Superior temporal gyrus (tissue), 1 donor: ENCODE measurements at regions not wholly inside any gene's neighbourhood (a gene's known extent, or its start where the extent isn't known, plus 50 kb on each side); places are given as distances from the start of the nearest gene placed in this dataset.

Experiments used
- DNase-seq: peaks from one replicate; pipeline ENCODE4 v3.0.0-alpha.2; 2016; ENCODE audit errors: extremely low spot score

DNA sequence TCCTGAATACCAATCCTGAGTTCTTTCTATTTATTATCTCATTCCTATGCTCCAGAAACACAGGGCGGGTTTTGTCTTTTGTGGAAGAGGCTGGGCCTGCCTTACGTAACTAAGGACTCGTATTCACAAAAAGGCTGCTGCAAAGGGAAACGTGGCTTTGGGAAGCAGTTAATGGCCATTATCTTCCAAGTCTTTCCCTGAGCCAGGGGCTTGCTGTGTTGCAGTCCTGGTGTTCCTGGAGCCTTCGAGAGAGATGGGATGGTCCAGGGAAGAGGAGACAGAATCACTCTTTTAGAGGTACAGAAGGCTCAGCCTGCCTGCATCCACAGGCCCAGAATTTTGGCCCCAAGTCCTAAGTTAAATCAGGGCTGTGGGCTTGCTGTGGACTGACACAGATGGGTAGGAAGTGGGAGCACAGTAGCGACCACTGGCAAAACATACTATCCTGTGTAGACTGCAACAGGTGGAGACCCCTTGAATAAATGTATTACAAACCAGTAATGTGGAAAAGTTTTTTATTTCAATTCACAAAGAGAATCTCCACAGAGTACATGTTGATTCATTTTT, 139.4 kb upstream of the ST6GAL2 start:
- DNase-seq, result no peak

DNA sequence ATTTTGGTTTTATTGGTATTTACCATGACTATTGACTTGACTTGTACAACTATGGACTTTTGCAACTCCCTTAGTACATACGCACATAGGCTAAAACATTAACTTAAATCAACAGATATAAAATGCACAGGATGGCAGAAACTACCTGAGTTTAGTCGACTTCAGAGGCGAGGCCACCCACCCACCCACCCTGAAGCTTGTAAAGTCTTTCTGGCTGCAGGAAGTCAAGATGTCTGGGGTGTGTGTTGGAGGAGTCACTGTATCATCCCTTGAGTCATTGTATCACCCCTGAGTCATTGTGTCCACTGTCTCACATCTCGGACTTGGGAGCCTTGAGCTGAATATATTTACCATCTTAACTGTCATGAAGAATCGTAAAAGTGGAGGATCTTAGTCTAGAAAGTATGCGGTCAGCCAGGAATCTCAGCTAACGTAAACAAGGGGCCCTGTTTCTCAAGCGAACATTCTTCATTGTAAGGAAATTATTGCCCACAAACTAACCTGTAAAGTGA, 140.0 kb upstream of the ST6GAL2 start:
- DNase-seq, result no peak

DNA sequence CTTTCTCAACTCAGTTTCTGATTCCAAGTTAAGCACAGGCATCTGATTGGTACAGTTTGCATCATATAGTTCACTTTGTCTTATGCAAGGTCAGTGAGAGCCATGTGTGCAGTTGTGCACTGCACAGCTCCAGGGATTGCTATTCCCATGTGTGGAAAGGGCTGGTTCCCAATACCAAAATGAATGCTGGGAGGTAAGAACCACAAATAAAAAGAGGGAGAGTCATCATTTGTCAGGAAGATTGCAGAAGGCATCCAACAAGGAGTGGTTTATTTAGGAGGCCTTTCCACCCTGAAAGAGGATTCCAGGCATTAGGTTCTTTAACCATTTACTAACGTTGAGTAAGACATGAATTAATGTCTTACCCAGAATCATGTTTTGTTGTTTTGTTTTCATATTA, 141.2 kb upstream of the ST6GAL2 start:
- DNase-seq, result no peak

DNA sequence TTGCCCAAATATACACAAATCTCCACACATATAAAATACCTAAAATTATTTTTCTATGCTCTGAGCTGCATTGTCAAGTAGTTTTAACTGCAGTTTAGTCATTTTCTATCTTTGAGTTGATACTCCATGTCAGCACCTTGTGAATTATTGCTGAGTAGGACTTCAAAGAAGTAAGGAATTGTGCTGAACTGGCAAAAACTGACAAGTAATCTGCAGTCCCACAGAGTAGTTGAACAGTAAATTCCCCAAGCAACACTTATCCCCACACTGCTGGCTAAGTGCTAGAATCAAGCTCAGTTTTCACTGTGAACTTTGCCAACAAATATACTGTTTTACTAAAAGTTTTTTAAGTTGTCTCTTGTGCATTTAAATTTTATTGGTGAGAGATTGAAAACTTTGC, 141.8 kb upstream of the ST6GAL2 start:
- DNase-seq, result no peak

DNA sequence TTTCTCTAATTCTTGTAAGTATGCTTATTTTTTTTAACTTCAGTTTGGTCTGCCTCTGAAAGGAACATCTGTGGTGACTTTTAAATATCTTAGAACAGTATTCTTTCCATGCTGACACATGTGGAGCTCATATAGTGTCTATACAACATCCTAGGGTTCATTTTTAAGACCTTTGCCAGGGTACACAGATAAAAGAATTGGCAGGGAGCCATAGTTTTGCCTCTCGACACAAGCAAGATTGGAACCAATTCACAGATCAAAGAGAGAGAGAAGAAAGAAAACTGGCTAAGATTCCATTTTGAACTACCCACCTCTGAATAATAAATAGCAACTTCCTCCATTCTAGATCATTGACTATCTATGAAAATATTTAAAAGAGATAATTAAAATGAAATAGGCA, 142.7 kb upstream of the ST6GAL2 start:
- DNase-seq, result no peak

DNA sequence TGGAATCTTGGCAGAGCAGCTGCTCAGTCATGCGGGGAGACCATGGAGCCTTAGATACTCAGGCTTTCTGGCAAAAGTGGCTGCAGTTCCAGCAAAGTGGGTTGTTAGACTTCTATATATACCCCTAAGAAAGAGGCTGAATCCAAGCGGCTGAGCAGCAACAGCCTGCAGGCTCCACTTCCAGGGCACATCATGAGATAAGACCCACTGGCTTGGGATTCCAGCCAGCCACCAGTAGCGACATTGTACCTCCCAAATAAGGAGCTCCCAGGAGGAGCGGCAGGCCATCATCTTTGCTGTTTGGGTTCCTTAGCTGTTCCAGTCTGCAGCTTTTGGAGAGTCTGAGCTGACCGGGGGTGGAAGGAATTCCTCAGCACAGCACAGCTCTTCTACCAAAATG, 150.3 kb upstream of the ST6GAL2 start:
- peak; percentile 22 for DNase-seq

DNA sequence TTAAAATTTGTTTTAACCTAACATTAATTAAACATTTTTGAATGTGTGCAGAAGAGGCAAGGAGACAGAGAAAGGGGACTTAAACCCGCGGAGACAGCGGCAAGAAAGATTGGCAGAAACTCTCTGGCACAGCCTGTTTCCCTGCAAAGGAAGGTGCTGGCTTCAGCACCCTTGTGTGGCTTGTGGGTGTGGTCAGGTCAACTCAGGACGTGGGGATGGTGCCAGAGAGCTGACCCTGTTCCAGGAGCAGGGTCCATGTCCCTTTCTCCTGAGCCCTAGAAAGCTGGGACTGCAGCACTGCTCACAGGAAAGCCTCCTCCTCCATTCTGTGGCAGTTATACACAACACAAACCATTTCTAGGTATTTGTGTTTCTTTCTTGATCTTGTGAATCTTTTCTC, 176.2 kb upstream of the ST6GAL2 start:
- DNase-seq, result no peak

DNA sequence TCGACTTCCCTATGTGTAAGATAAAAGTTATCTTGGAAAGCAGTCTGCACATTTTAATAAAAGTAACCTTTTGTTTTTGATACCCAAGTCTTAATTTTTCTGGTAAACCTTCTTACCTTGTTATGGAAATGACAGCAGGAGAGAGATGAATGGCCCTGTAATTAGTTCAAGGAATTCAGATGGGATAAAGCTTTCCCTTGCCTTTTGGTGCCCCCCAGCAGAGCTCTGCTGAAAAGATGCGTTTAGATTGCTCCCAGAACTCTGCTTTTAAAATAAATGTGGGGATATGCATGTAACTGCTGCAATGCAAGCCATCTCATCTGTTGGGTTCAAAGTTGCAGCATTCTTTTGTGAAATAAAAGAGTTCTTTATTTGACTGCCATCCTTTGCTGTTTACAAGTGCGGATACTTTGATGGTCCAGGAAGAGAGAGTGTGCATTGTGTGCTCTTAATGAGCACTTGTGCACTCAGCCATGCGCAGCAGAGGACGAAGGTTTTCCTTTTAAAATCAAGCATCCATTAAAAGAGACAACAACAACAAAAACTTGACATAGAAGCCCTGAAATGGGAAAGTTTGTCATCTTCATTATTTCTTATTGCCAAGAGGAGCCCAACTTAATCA, 176.7 kb upstream of the ST6GAL2 start:
- no peak for DNase-seq

DNA sequence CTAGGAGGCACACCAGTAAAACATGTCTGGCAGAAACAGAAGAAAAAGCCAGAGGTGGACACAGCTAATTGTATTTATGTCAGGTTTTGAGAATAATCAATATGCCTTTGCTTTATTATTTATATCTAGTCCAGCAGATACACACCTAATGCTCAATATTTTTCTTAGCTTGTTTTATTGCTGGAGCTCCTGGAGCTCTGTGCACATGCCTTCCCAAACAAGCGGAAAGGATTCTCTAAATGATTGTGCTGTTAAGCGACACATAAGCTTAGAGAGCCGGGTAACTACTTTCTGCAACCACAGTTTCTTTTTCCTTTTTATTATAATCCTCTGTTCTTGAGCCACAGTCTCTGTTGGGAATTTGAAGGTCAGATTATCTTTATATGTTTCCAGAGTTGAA, 177.3 kb upstream of the ST6GAL2 start:
- DNase-seq, result no peak

DNA sequence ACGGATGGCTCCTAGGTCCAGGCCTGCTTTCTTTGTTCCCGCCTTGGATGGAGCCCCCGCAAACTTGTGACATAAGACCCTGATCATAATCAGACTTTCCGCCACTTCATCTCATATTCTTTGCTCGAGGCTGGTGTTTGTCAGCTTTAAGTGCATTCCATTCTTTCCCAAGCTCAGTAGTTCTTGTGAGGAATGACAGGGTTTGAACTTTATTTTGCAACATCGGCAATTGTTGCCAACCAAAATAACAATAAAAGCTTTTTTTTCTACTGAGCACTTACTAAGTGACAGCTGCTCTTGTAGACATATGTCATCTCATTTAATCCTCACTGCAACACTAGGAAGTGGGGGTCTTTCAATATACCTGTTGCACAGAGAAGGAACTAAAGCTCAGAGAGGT, 178.8 kb upstream of the ST6GAL2 start:
- DNase-seq, result no peak

DNA sequence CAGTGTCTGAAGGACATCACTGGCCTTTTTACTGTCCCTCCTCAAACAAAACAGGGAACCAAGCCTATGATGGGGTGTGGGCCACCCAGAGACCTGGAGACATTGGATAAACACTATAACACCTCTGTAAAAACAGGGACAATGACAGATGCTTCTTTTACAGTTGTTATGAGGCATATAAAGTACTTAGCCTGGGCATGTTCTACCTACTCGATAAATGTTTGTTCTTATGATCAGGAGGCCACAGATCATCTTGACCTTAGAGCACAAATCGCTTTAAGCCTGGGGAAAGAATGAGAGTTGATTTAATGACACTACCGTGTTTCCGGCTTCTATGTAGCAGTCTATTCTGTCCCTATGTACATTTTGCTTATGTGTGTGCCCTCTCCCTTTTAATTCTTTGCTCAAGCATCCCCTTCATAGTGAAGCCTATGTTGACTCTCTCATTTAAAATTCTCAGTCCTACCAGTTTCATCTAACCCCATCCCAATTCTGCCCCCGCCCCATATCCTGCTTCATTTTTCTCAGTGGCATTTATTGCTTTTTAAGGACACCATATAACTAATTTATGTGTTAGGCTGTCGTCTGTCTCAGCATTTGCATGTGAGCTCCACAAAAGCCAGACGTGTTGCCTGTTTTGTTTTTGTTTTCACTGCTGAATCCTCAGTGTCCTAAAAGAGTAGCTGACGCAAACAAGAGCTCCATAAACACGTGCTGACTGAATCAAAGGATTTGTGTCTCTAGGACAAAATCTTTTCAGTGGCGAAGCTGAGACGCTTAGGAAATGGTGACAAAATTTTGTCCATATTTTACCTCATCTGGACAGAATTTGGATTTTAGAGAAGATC, 182.3 kb upstream of the ST6GAL2 start:
- DNase-seq, result no peak

DNA sequence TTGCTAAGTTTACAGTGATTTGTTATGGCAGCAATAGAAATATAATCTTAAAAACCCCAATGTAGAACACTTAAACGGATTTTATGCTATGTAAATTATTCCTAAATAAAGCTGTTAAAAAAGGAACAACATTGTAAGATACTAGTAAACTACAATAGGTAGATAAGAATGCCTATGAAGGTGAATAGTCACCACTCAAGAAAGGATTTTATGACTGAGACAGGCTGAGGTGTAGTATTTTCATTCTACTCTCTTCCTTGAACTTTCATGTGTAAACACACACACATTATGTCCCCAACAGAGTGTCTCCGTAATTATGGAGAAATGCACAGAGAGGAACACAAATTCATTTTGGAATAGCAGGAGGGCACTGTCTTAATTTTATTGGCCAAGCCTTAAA, 183.9 kb upstream of the ST6GAL2 start:
- DNase-seq, result no peak

DNA sequence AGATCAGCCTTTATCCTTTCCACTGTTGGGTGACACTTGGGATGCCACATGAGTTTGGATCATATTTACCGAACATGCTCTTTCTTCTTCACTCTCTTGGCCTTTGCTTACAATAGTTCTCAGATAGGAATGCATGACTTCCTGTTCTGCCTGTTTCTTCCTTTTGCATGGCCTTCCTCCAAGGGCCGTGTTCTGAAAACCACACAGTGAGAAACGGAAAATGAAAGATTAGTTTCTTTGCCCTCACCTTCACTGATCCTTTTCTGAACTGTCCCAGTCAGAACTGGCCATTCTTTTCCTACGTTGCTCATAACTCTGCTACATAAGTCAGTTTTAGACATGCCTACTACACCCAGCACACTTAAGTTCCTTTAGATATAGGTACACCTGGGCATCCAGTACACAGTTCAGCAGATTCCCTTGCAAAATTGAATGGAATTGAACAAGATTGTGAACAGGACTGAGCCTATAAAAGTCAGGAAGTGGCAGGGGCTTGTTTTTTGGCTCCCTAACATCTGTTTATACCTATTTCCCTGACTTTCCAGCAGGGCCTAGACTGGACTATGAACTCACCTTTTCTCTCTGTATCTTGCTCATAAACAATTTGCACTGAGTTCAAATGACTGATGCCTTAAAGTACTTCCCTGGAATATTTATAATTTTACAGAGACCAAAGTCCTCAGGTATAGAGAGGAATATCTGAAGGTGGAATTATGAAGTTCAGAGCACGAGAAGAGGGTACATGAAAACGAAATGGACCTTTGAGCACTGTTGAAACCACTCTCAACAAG, 186.4 kb upstream of the ST6GAL2 start:
- DNase-seq, result no peak

DNA sequence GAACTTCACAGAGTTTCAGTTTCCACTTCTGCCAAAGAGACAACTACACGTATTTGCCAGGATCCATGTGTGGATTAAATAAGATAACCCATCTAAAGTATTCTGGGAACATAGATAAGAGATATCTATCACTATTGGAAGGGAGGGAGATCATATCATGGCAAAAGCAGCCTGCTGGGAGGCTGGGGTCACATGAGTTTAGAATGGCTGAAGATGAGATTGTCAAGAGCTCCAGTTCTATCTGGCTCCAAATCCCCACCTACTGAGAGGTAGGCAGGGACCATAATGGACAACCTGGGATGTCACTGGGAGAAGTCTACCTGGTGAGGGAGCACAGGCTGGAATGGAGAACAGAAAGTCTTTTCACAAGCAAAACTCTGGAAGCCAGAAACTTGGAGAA, 192.6 kb upstream of the ST6GAL2 start:
- no peak for DNase-seq

DNA sequence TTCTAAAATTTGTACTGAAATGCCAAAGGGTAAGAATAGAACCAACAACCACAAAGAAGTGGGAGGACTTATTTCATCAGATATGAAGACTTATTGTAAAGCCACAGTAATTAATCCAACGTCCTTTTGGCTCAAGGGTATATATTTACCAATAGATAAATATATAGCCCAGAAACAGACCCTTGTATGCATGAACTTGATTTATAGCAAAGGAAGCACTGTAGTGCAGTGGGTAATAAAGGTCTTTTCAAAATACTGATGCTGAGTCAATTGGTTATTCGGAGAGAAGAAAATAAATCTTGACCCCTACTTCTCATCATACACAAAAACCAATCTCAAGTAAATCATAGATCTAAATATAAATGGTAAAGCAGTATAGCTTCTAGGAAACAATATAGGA, 200.5 kb upstream of the ST6GAL2 start:
- DNase-seq, result no peak

DNA sequence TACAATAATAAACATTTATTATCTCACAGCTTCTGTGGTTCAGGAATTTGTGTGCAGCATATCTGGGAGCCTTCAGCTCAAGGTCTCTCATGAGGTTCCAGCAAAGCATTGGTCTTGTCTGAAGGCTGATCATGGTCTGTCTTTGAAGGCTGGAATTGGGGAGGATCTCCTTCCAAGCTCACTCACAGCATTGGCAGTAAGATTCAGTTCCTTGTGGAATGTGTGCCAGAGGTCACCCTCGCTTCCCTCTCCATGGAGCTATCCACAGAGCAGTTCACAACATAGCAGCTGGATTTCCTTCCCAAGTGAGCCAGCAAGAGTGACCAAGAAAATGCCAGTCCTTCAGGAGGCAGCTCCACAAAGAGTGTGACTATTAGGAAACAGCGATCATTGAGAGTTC, 202.2 kb upstream of the ST6GAL2 start:
- DNase-seq, result no peak

DNA sequence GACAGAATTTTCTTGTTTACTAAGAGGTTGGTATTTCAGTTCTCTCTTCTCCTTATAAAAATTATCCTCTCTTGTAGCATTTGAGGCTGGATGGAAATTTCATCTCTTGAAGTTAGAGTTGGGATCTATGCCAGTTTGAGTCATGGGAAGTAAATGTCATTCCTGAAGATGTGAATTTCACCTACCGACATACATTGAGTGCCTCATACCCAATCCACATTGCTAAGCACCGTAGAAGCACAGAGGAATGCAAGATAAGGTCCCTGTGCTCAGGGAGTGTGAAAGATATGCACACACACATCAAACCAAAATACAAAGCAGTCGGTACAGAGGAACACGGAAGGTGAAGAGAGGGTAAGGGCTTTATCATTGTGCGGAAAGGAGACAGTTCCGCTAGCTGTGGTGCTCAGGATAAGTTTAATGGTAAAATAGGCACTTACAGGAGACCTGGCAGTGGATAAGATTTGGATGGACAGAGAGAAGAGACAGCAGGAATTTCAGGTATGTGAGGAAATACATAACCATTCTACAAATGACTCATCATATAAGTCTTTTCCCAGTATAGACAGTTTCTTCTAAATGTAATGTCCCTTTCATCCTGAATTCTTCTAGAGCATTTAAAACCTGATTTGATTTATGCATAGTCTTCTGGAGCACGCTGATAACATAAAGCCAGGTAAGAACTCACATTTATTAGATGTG, 205.3 kb upstream of the ST6GAL2 start:
- no peak for DNase-seq

DNA sequence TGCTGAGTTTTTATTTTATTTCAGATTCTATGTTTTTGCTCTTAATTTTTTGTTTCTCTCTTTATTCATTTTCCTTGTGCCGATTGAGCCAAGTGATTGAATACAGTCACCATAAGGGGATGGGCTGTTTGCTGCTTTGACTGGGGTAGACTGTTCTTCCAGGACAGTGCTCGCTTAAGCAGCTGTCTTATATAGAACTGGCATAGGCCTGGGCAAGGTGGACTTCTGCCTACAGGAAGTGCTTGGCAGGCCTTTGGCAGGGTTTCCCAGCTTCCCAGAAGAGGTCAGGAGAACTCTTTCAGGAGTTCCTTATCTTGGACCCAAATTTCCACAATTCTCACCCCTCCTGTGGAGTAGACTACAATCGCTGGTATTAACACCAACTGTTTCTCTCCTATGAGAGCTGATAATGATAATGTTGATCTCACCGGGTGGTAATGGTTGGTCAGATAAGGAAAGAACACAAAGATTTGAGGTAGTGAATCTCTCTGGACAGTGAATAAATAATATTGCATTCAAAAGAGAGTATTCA, 207.5 kb upstream of the ST6GAL2 start:
- no peak for DNase-seq

DNA sequence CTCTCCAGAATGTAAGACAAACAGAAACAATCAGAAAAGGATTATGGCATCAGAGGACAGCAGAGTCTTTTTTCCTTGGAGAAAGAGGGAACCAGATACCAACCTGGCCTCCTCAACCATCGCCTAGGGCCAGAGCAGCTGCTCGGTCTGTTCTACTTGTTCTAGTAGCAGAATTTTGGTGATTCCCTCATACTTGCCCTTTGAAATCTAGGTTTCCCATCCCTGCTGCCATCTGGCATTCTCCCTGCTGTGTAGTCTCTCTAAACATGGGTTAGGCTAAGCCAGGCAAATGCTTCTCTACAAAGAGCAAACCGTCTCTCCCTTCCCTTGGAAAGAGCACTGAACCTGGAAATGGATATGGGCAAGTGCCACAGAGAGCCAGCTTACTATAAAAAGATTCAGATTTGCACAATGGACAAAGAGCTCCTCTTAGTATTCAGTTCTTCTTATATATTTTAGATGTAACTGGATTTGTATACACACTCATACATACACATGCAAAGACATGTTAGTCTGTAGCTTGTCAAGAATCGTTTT, 208.6 kb upstream of the ST6GAL2 start:
- DNase-seq, result no peak

DNA sequence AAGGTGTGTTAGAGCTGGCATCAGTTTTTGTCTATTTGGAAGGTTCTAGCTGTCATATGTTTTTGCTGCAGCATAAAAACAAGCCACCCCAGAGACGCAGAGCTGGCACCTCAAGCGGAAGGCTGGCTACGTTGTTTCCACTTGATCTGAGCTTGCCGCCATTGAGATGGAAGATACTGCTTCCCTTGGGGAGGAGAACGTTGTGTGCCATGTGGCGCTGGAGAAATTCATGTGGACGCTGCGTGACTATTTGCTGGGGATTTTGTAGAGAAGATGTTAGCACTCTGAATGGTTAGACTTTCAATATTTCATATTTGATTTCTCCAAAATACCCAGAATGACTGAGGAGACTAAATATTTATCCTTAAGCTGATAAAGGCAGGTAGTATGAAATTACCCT, 216.2 kb upstream of the ST6GAL2 start:
- DNase-seq, result no peak

DNA sequence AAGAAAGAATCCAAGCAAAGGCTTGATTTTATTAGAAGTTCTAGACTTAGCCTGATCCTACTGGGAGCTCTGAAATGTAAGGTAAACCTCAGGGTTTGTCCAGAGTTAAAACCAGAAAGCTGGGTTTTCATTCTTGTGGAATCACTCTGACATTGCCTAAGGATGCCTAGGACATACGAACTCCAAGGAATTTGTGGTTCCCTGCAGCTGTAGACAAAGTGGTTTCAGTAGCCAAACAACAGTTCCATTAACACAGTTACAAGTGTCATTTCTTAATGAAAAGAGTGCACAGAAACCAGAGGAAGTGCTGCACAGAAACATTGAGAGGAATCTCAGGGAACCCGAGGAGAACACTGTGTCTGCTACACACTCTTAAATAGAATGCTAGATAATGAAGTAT, 221.4 kb upstream of the ST6GAL2 start:
- no peak for DNase-seq
